A549 (cell line): ENCODE measurements at regions not wholly inside any gene's neighbourhood (a gene's known extent, or its start where the extent isn't known, plus 50 kb on each side); places are given as distances from the start of the nearest gene placed in this dataset.

Source experiments
- ATAC-seq, 2 experiments: fragments of 200-7000 bp in 1 of 2; fragments of >200 bp in 1 of 2; cut with Nextera tagmentation in 1 of 2; cut with Tn5 transposase in 1 of 2; 3 replicates each; pipeline versions ENCODE4 v1.8.0 to v1.9.1; 2018 to 2020; ENCODE audit warnings: mild to moderate bottlenecking in 1 of 2, moderate library complexity in 1 of 2
- CTCF ChIA-PET: fragments of 300-600 bp; sonication (Branson Sonifier 250); formaldehyde crosslinking; extraction: SDS; loops from one replicate; lab custom pipeline; 2021; ENCODE audit warnings: antibody characterized with exemption, inconsistent platforms; lab: Yijun Ruan, JAX
- POLR2A ChIA-PET: fragments of 350-600 bp; formaldehyde crosslinking; extraction: SDS; loops from one replicate; lab custom pipeline; 2021; ENCODE audit warnings: antibody characterized with exemption, inconsistent platforms; lab: Yijun Ruan, JAX
- DNase-seq, 2 experiments: peaks; one replicate each; pipeline versions ENCODE4 v3.0.0 to v3.0.0-alpha.2; 2011 to 2016; ENCODE audit warnings: low read depth in 1 of 2, low spot score in 1 of 2
- FAIRE-seq: peaks from 2 replicates; lab custom pipeline; 2011; peaks lifted over from hg19 to GRCh38; lab: Jason Lieb, UNC
- H3K27ac ChIP-seq, 2 experiments: fragments of >200 bp; sonication (Bioruptor Twin); formaldehyde crosslinking; 3 replicates each; pipeline ENCODE4 v1.5.1; 2016 to 2017
- H3K4me1 ChIP-seq: fragments of >200 bp; sonication (Bioruptor Twin); formaldehyde crosslinking; 3 replicates; pipeline ENCODE4 v1.6.1; 2016
- H3K4me2 ChIP-seq: fragments of >200 bp; sonication (Bioruptor Twin); formaldehyde crosslinking; 3 replicates; pipeline ENCODE4 v1.6.1; 2016
- H3K4me3 ChIP-seq: fragments of >200 bp; sonication (Bioruptor Twin); formaldehyde crosslinking; 3 replicates; pipeline ENCODE4 v1.5.1; 2016
- H3K9me3 ChIP-seq: fragments of >200 bp; sonication (Bioruptor Twin); formaldehyde crosslinking; 3 replicates; pipeline ENCODE4 v1.6.1; 2016
- ATOH8 ChIP-seq: fragments of 250-450 bp; sonication (Bioruptor Pico); IDR thresholded peaks from 2 replicates; pipeline ENCODE4 v1.5.0; 2020; ENCODE audit warnings: low read depth, mild to moderate bottlenecking, moderate library complexity
- CBX2 ChIP-seq: fragments of 200-600 bp; sonication (generic); IDR thresholded peaks from 2 replicates; pipeline ENCODE4 v1.6.1; 2016; ENCODE audit warnings: low read depth, mild to moderate bottlenecking, borderline replicate concordance
- CHD2 ChIP-seq: fragments of 150-350 bp; IDR thresholded peaks from 2 replicates; pipeline ENCODE4 v1.6.1; 2014; ENCODE audit warnings: low read length; ENCODE audit not compliant: partially characterized antibody
- CHD4 ChIP-seq: fragments of 200-600 bp; sonication (generic); IDR thresholded peaks from 2 replicates; pipeline ENCODE4 v1.6.1; 2016; ENCODE audit warnings: antibody characterized with exemption, mild to moderate bottlenecking, borderline replicate concordance
- CTCF ChIP-seq: fragments of >200 bp; sonication (Bioruptor Twin); formaldehyde crosslinking; IDR thresholded peaks from 3 replicates; pipeline ENCODE4 v1.5.1; 2016
- ELK1 ChIP-seq: fragments of 150-350 bp; IDR thresholded peaks from 2 replicates; pipeline ENCODE4 v1.6.1; 2014; ENCODE audit warnings: low read depth, mild to moderate bottlenecking, low read length
- ESRRA ChIP-seq: fragments of 150-350 bp; IDR thresholded peaks from 2 replicates; pipeline ENCODE4 v1.6.1; 2014; ENCODE audit warnings: mild to moderate bottlenecking, low read length, borderline replicate concordance
- HDAC2 ChIP-seq: fragments of 200-600 bp; sonication (generic); IDR thresholded peaks from 2 replicates; pipeline ENCODE4 v1.6.1; 2016
- HEYL ChIP-seq: fragments of 250-450 bp; sonication (Bioruptor Pico); IDR thresholded peaks from 2 replicates; pipeline ENCODE4 v1.8.0; 2021; ENCODE audit warnings: mild to moderate bottlenecking, moderate library complexity
- HOXB13 ChIP-seq: fragments of 250-450 bp; sonication (Bioruptor Pico); IDR thresholded peaks from 2 replicates; pipeline ENCODE4 v1.5.0; 2020; ENCODE audit warnings: low read depth, mild to moderate bottlenecking, moderate library complexity
- JUN ChIP-seq, 2 experiments: fragments of >200 bp; sonication (Bioruptor Twin); formaldehyde crosslinking; IDR thresholded peaks; 2 replicates in 1 of 2; 3 replicates in 1 of 2; pipeline ENCODE4 v1.6.1; 2016 to 2017
- KDM1A ChIP-seq: fragments of 200-600 bp; sonication (generic); IDR thresholded peaks from 2 replicates; pipeline ENCODE4 v1.6.1; 2016; ENCODE audit warnings: low read depth, mild to moderate bottlenecking
- KDM5A ChIP-seq: fragments of 200-600 bp; sonication (generic); IDR thresholded peaks from 2 replicates; pipeline ENCODE4 v1.6.1; 2016; ENCODE audit warnings: antibody characterized with exemption, mild to moderate bottlenecking
- MAX ChIP-seq: IDR thresholded peaks from 2 replicates; pipeline ENCODE4 v1.6.1; 2012
- NFE2L2 ChIP-seq: fragments of 150-350 bp; conservative IDR thresholded peaks from 2 replicates; pipeline ENCODE4 v1.6.1; 2014; ENCODE audit warnings: low read length
- NR3C1 ChIP-seq: fragments of >200 bp; sonication (Bioruptor Twin); formaldehyde crosslinking; IDR thresholded peaks from 3 replicates; pipeline ENCODE4 v1.6.1; 2017
- POLR2AphosphoS2 ChIP-seq: conservative IDR thresholded peaks from 2 replicates; pipeline ENCODE4 v1.6.1; 2012; ENCODE audit warnings: low read length, improper control_type of control experiment, inconsistent platforms
- RAD21 ChIP-seq, 2 experiments: fragments of >200 bp in 1 of 2; sonication (Bioruptor Twin) in 1 of 2; formaldehyde crosslinking in 1 of 2; IDR thresholded peaks in 1 of 2; conservative IDR thresholded peaks in 1 of 2; 2 replicates in 1 of 2; 3 replicates in 1 of 2; pipeline ENCODE4 v1.6.1; 2012 to 2018; ENCODE audit warnings: inconsistent platforms in 1 of 2
- RARB ChIP-seq: fragments of 250-450 bp; sonication (Bioruptor Pico); IDR thresholded peaks from 2 replicates; pipeline ENCODE4 v1.8.0; 2021; ENCODE audit warnings: mild to moderate bottlenecking, moderate library complexity
- RFX5 ChIP-seq: fragments of 450-650 bp; IDR thresholded peaks from 2 replicates; pipeline ENCODE4 v1.7.1; 2014; ENCODE audit warnings: antibody characterized with exemption, mild to moderate bottlenecking, moderate library complexity
- USF2 ChIP-seq: fragments of 450-650 bp; IDR thresholded peaks from 2 replicates; pipeline ENCODE4 v1.6.1; 2014; ENCODE audit warnings: antibody characterized with exemption
- ZC3H11A ChIP-seq: fragments of 450-650 bp; IDR thresholded peaks from 2 replicates; pipeline ENCODE4 v1.6.1; 2014; ENCODE audit warnings: antibody characterized with exemption, mild to moderate bottlenecking
- ZSCAN20 ChIP-seq: fragments of 250-450 bp; sonication (Bioruptor Pico); IDR thresholded peaks from 2 replicates; pipeline ENCODE4 v1.8.0; 2022; ENCODE audit warnings: mild to moderate bottlenecking, moderate library complexity
- WGBS: methylation state at CpG from one replicate; pipeline ENCODE4 v1.1.6; 2017; ENCODE audit errors: missing lambda C conversion rate; 5-methylcytosine and 5-hydroxymethylcytosine counted together
- TF ChIP-seq, protein P1 (sequence below): fragments of 250-450 bp; sonication (Bioruptor Pico); IDR thresholded peaks from 2 replicates; pipeline ENCODE4 v1.5.0; 2021; ENCODE audit warnings: mild to moderate bottlenecking, moderate library complexity, borderline replicate concordance

DNA sequence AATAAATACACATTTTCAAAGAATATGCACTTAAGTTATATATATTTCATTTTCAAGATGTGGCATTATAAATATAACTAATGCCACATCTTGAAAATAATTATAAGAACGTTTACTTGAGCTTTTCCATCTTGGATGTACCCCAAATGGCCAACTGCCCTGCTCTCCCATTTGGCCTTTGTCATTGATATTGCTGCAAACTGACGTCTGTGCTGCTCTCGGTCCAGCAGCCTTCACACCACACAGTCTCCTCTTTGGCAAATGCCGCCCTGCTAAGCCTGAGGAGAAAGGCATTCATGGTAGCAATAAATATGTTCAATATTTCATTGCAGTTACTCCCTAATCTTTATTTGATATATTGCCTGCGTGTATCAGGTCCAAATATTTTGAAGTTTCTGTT is 384.6 kb upstream of the ADARB2 start:
- POLR2A ChIA-PET, result no interaction called here
- no peaks in the 10 kb centered on the region for H3K4me1 ChIP-seq
- DNase-seq (no peak), FAIRE-seq (no peak), ATAC-seq (no peak)
- TF ChIP-seq, protein P1, sequence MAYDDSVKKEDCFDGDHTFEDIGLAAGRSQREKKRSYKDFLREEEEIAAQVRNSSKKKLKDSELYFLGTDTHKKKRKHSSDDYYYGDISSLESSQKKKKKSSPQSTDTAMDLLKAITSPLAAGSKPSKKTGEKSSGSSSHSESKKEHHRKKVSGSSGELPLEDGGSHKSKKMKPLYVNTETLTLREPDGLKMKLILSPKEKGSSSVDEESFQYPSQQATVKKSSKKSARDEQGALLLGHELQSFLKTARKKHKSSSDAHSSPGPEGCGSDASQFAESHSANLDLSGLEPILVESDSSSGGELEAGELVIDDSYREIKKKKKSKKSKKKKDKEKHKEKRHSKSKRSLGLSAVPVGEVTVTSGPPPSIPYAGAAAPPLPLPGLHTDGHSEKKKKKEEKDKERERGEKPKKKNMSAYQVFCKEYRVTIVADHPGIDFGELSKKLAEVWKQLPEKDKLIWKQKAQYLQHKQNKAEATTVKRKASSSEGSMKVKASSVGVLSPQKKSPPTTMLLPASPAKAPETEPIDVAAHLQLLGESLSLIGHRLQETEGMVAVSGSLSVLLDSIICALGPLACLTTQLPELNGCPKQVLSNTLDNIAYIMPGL, result no peak
- TF ChIP-seq RAD21 (conservative IDR thresholded peaks at IDR 0.05 in 1 of 2, IDR thresholded peaks at IDR 0.05 in 1 of 2) (no peak), ATOH8 (CRISPR knock-in tag) (no peak), CHD4 (no peak), ESRRA (no peak), POLR2AphosphoS2 (no peak), HEYL (no peak), CHD2 (no peak), ELK1 (no peak), ZSCAN20 (CRISPR knock-in tag) (no peak), RARB (CRISPR knock-in tag) (no peak), KDM5A (no peak)
- CTCF ChIA-PET, result no interaction called here
- H3K27ac ChIP-seq, result no peak overlapping the region
- 3% methylated on average over 5 of the region's 5 CpGs for WGBS
- H3K9me3 ChIP-seq, result no peaks in the 10 kb centered on the region
- H3K4me2 ChIP-seq, result no peak overlapping the region
- H3K4me3 ChIP-seq, result no peak overlapping the region

DNA sequence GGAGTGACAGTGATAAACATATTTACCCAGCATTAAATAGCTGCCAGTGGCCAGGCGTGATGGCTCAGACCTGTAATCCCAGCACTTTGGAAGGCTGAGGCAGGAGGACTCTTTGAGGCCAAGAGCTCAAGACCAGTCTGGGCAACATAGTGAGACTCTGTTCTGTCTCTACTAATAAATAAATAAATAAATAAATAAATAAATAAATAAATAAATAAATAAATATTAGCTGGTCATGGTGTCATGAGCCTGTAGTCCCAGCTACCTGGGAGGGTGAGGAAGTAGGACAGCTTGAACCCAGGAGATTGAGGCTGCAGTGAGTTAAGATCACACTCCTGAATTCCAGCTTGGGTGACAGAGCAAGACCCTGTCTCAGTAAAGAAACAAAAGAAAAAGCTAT is 384.0 kb upstream of the ADARB2 start:
- no peaks in the 10 kb centered on the region for H3K4me1 ChIP-seq

GRCh38 chr10:2120746-2121145 is 383.4 kb upstream of the ADARB2 start:
- no peak for TF ChIP-seq JUN (IDR thresholded peaks at IDR 0.05)
- TF ChIP-seq HDAC2, result no peak
- no peak for TF ChIP-seq NR3C1
- TF ChIP-seq POLR2AphosphoS2, result no peak
- no peak overlapping the region for H3K4me3 ChIP-seq
- POLR2A ChIA-PET, result no interaction called here
- H3K27ac ChIP-seq, result no peak overlapping the region
- no peaks in the 10 kb centered on the region for H3K9me3 ChIP-seq
- no peak for ATAC-seq
- WGBS, result 23% methylated on average over 9 of the region's 9 CpGs
- no peaks in the 10 kb centered on the region for H3K4me1 ChIP-seq
- FAIRE-seq, result no peak
- H3K4me2 ChIP-seq, result no peak overlapping the region
- DNase-seq, result no peak
- CTCF ChIA-PET, result interaction anchor here (1.5 kb wide), 1 partner anchor 17 kb away, joined by 3 read pairs; no protein-coding TSS in a partner anchor

More for the DNA sequence above, 384.0 kb upstream of the ADARB2 start:
- ATAC-seq (no peak), DNase-seq (no peak), FAIRE-seq (no peak)
- 0% methylated on average over 1 of the region's 1 CpG for WGBS
- Histone ChIP-seq H3K27ac (no peak overlapping the region), H3K4me3 (no peak overlapping the region), H3K9me3 (no peaks in the 10 kb centered on the region), H3K4me2 (no peak overlapping the region)
- CTCF ChIA-PET, result interaction anchor here (1.5 kb wide), 1 partner anchor 17 kb away, joined by 3 read pairs; no protein-coding TSS in a partner anchor
- no peak for TF ChIP-seq NR3C1
- peak; percentile 65 for TF ChIP-seq ZC3H11A
- POLR2A ChIA-PET, result no interaction called here

- no peak for ATAC-seq
- no peak for DNase-seq
- POLR2A ChIA-PET, result no interaction called here
- Histone ChIP-seq H3K4me2 (no peak overlapping the region), H3K9me3 (no peaks in the 10 kb centered on the region), H3K27ac (no peak overlapping the region)
- 31% methylated on average over 6 of the region's 6 CpGs for WGBS
- TF ChIP-seq CBX2 (no peak), KDM1A (no peak), HOXB13 (CRISPR knock-in tag) (no peak), MAX (no peak), NFE2L2 (no peak), USF2 (no peak), CTCF (no peak), RFX5 (no peak), ZC3H11A (no peak)
- TF ChIP-seq, all 56 proteins: peak for 0
- no peak for FAIRE-seq
- no peaks in the 10 kb centered on the region for H3K4me1 ChIP-seq
- CTCF ChIA-PET, result no interaction called here
- H3K4me3 ChIP-seq, result no peak overlapping the region
Measured at GRCh38 chr10:2119316-2119715, 382.0 kb upstream of the ADARB2 start.
